ENCODE measurements at regions not wholly inside any gene's neighbourhood (a gene's known extent, or its start where the extent isn't known, plus 50 kb on each side); places are given as distances from the start of the nearest gene placed in this dataset.
"Not testable (repeated sequence)": the region's sequence is repeated elsewhere in the genome, so short reads cannot be mapped to it uniquely, and the experiment has no call there.

DNA sequence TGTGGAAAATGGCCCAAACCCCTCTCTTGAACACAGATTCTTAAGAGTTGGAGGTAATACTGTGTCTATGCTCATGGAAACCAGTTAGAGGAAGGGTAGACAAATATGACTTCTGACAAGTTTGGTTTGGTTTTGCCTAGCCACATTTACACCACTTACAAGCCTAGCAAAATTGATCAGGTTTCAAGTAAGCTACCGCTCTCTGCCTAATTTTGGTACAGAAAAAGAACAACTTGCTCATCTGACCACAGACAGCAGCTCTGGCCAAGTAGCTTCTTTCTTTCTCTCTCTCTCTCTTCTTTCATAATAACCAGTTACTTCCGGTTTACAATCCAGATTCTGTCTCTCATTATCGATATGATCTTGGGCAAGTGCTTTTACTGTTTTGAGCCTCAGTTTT lies 260.0 kb downstream of the GLUD2 start:
- DNase-seq, result no peak

DNA sequence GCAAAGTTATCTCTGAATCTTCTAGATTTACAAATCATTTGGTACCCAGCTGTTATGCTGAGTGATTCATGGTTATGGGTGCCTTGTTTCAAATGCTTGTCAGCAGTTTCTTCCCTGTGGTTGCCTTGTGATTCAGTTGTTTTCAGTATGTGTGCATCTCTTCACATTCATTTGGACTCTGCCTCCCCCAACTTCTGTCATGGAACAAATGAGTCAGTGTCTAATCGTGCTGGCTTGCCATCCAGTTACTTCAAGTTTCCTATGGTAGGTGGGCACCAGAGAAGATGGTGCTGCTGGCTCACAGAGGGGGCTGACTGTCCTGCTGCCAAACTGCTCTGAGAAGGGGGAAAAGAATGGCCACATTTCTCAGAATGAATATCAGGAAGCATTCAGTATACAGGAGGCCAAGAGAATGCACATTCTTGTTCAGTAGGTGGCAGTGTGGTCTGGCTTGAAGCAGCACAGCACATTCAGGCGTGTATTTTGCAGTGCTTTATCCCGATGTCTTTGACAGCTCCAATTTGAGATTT lies 260.9 kb downstream of the GLUD2 start:
- DNase-seq, result peak; percentile 16

DNA sequence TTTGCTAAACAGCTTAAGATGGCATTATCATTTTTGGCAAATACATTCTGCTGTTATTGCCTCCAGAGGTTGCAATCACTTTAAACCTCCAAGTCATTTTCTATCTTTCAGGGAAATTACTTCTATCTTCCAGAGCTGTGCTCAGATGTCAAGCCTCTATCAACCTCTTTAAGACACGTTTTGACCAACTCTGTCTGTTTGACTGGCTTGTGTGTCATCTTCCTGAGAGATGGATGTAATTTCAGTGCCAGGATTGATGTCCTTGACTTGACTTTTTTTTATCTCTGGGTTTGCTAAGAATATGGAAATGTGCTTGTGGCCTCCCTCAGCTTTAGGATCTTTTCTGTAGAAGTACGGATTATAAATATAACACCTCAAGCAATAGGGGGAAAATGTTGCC lies 263.4 kb downstream of the GLUD2 start:
- no peak for DNase-seq

DNA sequence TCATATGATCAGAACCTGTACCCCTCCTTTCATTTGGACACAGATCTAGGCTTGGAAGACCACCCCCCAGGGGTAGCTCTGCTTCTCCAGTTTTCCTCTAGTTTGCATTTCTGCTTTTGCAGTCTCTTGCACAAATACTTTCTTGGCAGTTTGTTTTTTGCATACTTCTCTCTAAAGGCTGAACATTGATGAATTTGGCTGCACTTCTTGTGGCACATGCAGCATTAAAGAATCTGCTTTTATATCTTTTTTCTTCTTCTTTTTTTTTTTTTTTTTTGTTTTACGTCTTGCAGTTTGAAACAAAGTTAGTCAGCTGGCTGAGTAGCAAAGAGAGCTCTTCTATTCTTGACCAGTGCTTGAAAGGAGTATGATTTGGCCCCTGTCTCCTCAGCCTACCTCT lies 273.0 kb downstream of the GLUD2 start:
- no peak for DNase-seq

DNA sequence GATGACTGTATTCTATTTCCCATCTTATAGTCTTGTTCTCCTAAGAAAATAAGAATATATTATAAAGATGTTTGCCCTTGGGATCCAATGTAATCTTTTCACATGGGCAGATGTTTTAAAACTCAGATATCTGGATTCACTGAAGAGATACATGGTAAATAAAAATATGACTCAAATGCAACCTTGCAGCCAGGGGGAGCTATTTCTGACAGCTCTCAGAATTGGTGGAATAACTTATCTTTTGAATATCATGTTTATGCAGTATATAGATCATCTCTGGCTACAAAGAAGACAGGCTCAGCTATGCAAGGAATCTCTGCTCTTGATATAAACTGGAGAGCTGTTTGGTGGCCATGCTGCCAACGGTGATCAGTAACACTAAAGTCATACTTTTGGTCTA lies 274.7 kb downstream of the GLUD2 start:
- no peak for DNase-seq

DNA sequence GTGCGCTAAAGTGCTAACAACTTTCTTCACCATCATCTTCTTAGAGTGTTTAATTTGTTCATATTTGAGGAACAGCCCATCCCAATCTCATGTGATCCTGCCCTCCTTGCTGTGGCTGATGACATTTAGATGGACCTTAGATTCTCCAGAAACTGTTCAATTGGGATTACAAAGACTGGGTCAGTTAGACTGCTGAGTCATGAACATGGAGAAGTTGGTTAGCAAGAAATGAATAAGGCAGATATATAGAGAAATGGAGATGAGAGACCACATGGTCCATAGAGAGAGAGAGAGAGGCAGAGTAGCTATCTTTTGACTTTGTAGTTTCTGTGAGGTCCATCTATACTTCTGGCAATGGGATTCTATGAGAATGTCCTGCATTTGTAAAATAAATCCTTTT lies 275.9 kb downstream of the GLUD2 start:
- DNase-seq, result no peak

DNA sequence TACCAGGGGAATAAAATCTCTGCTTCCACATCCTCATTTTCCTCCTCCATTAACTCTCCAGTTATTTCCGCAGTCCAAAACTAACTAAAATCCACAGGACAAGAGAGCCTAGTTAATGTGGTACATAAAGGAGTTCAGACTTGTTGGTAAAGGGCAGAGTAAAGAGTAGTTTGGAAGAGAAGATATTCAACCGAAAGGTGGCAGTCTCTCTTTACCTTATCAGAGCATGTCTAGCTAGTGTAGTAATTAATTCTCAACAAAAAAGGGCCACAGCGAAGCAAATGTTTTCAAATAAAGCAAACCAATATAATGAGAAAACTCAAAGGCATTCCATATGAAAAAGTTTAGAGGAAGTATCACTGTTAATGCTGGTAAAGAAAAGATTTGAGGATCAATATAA lies 286.5 kb downstream of the GLUD2 start:
- no peak for DNase-seq

DNA sequence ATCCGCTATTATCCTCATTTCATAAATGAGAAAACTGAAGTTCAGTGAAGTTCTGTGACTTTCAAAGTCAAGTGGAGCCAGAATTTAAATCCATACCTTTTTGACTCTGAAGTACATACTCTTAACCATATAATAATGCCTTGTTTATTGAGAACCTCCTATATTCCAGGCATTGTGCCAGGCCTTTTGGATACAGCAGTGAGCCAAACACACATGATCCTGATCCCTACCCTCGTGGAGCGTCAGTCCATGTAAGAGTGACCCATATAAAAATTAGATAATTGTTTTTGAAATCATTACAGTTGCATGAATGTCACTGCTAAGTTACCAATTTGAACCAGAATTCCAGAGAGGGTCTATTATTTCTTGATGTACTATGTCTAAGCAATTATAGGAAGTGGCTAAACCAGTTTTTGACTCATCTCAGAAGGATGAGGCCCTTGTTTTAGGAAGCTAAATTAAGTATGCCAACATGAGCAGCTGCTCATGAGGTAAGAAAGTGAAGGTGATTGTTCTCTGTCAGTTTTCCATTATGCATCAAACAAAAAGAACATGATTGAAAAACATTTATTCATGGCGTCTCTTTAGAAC lies 289.5 kb downstream of the GLUD2 start:
- no peak for DNase-seq

DNA sequence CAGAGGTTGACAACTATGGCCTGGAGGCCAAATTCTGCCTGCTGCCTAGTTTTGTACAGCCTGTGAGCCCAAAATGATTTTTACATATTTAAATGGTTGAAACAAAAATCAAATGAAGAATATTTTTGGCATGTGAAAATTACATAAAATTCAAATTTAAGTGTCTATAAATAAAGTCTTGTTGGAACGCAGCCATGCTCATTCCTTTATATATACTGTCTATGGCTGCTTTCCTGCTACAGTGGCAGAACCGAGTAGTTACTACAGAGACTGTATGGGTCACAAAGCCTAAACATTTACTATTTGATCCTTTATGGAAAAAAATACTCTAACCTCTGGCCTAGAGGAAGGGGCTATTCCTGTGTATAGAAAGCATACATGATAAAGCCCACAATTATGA lies 290.4 kb downstream of the GLUD2 start:
- no peak for DNase-seq

DNA sequence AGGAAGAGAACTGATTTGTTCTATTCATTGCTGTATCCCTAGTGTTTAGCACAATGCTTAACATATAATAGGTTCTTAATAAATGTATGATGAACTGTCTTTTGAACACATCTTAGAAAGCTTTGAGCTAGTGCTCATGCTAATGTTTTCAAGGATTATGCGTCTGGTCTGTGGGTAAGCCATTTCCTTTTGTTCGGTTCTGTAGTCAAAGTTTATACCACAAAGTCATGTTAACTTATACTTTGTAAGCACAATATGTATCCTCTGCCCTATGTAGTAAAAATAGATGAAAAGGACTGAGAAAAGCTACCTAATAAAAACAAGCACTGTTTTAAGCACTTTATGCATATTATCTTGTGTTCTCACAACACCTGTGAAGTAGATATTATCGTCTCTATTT lies 301.9 kb downstream of the GLUD2 start:
- no peak for DNase-seq

DNA sequence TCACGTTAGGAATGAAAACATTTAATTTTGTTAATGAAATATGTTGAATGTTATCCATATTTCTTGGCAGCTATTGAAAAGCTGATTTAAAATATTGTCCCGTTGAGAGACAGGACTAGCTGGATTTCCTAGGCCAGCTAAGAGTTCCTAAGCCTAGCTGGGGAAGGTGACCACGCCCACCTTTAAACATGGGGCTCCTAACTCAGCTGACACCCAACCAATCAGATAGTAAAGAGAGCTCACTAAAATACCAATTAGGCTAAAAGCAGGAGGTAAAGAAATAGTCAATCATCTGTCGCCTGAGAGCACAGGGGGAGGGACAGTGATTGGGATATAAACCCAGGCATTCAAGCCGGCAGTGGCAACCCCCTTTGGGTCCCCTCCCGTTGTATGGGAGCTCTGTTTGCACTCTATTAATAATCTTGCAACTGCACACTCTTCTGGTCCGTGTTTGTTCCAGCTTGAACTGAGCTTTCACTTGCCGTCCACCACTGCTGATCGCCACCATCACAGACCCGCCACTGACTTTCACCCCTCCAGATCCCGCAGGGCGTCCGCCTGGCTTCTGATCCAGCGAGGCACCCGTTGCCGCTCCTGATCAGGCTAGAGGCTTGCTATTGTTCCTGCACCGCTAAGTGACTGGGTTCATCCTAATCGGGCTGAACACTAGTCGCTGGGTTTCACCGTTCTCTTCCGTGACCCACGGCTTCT lies 308.9 kb downstream of the GLUD2 start:
- DNase-seq, result no peak

DNA sequence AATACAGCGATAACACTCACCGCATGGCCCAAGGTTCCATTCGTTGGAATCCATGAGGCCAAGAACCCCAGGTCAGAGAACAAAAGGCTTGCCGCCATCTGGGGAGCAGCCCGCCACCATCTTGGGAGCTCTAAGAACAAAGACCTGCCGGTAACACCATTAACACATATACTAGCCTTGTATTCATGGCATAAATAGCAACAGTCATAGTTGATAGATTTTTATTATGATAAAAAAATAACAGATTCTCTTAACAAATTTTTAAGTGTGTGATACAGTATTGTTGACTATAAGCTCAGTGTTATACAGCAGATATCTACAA lies 309.4 kb downstream of the GLUD2 start:
- no peak for DNase-seq

DNA sequence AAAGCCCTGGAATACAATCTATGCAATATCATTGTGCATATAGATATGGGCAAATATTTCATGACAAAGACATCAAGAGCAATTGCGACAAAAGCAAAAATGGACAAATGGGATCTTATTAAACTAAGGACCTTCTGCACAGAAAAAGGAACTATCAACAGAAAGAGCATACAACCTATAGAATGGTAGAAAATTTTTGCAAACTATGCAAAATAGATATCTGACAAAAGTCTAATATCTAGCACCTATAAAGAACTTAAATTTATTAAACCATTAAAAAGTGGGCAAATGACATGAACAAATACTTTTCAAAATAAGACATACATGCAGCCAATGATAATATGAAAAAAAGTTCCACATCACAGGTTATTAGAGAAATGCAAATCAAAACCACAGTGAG lies 312.9 kb downstream of the GLUD2 start:
- no peak for DNase-seq

DNA sequence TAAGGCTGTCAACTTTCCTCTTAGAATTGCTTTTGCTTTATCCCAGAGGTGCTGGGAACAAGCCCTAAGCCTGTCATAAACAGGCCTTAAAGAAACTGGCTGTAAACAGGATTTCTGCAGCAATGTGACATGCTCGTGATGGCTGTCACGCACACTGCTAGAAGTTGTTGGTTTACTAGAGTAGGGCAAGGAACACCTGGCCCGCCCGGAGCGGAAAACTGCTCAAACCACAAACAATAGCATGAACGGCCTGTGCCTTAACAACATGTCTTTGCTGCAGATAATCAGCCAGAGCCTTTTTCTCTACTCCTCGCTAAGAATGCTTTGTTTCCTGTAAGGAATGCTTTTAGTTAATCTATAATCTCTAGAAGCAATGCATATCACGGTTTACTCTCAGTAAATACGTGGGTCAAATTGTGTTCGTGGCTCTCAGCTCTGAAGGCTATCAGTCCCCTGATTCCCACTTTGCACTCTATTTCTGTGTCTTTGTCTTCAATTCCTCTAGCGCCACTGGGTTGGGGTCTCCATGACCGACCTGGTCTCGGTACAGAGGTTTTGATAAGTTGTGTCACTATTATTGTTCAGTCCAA lies 318.3 kb downstream of the GLUD2 start:
- DNase-seq, result no peak

DNA sequence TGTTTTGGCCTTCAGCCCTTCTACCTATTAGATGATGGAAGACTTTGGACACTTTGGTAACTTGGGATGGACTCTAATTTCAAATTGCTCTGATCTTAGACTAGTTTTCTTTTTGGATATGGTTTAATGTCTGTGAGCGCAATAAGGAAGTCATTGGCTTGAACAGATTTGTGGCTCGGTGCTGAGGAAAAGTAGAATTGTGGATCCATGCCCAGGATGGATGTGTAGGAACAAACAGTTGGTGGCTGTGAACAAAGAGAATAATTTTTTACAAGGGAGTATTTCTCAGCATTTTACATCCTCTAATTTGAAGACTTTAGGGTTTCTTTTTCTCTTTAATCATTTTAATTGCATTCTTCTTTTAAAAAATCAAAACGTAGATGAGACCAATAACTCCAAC lies 327.1 kb downstream of the GLUD2 start:
- DNase-seq, result no peak

DNA sequence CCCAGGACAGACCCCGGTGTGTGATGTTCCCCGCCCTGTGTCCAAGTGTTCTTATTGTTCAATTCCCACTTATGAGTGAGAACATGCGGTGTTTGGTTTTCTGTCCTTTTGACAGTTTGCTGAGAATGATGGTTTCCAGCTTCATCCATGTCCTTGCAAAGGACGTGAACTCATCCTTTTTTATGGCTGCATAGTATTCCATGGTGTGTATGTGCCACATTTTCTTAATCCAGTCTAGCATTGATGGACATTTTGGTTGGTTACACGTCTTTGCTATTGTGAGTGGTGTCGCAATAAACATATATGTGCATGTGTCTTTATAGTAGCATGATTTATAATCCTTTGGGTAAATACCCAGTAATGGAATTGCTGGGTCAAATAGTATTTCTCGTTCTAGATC lies 334.5 kb downstream of the GLUD2 start:
- not testable (repeated sequence) for DNase-seq

DNA sequence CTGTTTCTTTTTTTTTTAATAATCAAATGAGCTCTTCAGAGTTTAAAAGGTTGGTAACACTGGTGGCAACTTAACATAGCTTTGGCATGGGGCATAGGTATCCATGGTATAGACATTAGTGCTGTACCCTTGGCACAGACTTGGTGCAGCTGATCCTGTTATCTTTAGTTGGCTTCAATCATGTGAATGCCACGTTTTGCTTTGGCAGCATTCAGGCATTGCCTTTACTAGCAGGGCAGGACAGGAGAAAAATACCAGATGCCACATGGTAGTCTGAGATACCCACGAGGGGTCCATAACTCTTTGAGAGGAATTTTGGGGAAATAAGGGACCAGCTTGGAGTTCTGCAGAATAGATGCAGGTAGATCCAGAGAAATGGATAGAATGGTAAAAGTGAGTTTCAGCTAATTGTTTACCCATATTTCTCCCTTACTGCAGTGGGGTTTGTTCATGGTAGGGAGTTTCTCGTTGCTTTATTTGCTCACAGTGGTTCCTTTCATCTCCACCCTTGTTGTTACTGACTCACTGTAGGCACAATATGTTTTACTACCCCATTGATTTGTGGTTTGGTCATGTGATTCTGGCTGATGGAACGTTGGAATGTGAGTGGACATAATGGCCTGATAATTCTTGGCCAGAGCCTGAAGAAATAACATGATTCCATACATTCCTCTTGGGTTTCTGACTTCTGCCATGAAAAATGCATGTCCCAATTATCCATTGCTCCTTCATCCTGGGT lies 342.7 kb downstream of the GLUD2 start:
- no peak for DNase-seq

DNA sequence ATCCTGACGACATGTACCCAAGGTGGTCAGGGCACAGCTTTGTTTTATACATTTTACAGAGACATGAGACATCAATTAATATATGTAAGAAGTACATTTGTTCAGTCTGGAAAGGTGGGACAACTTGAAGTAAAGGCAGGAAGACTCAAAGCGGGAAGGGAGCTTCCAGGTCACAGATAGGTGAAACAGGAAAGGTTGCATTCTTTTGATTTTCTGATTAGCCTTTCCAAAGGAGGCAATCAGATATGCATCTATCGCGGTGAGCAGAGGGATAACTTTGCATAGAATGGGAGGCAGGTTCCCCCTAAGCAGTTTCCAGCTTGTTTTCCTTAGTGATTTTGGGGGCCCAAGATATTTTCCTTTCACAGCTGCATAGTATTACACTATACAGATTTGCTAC lies 358.4 kb downstream of the GLUD2 start:
- no peak for DNase-seq

DNA sequence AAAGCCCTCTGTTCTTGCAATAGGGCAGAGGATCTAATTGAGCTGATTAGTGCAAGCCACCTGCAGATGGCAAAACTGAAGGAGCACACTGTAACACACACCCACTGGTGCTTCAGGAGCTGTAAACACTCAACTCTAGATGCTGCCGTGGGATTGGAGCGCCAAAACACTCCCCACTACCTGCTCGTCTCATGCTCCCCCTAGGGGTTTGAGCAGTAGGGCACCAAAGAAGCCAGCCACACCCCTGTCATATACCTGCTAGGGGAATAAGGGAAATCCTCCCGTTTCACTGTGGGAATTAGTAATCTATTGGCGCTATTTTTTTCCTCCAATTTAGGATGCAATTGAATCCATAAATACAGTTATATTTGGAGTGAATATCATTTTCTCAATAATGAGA lies 360.2 kb downstream of the GLUD2 start:
- DNase-seq, result no peak

DNA sequence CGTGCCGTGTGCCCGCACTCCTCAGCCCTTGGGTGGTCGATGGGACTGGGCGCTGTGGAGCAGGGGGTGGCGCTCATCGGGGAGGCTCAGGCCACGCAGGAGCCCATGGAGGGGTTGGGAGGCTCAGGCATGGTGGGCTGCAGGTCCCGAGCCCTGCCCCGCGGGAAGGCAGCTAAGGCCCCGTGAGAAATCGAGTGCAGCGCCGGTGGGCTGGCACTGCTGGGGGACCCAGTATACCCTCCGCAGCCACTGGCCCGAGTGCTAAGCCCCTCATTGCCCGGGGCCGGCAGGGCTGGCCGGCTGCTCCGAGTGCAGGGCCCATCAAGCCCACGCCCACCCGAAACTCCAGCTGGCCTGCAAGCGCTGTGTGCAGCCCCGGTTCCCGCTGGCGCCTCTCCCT lies 384.1 kb downstream of the GLUD2 start:
- DNase-seq, result not testable (repeated sequence)

DNA sequence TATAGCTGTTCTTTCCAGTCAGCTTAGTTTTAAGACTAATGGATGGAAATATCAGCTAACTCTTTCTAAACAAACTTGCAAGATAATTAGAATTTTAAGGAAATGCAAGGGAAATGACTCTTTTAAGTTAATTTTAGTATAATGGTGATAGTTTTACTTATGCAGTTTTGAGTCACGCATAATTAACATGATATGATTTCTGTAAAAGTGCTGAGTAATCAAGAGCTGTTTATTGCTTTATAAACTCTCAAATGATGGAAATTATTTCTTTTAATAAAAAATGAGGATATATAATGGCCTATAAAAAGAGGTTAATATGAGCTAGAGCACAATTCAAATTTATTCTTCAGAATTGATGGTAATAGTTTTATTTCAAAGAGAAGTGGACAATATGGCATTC lies 385.9 kb downstream of the GLUD2 start:
- DNase-seq, result no peak

DNA sequence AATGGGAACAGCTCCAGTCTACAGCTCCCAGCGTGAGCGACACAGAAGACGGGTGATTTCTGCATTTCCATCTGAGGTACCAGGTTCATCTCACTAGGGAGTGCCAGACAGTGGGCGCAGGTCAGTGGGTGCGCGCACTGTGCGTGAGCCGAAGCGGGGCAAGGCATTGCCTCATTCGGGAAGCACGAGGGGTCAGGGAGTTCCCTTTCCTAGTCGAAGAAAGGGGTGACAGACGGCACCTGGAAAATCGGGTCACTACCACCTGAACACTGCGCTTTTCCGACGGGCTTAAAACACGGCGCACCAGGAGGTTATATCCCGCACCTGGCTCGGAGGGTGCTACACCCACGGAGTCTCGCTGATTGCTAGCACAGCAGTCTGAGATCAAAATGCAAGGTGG lies 390.3 kb downstream of the GLUD2 start:
- not testable (repeated sequence) for DNase-seq

DNA sequence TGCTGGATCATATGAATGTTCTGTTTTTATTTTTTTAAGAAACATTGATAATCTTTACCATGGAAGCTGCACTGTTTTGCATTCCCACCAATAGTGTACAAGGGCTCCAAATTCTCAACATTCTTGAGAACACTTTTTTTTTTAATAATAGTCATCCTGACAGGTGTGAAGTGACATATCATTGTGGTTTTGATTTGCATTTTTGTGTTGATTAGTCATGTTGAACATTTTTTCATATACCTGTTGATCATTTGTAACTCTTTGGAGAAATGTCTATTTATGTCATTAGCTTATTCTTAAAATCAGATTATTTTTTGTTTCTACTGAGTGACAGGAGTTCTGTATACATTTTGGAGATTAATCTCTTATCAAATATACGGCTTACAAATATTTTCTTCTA lies 408.5 kb downstream of the GLUD2 start:
- no peak for DNase-seq

DNA sequence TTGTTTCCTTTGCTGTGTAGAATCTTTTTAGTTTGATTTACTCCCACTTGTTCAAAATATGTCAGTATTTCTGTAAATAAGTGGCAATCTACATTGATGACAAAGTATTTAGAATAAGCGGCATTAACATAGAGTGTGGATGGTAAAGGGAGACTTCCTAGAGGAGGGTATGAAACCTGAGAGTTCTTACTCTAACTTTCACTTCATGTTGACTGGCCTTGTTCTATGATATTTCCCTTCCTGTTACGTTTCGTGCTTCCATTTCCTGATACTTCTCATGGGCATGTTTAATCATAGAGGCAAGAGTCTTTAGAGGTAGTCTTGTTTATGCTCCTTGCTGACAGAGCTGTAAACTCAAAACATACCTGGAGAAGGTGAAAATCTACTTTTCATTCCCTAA lies 408.9 kb downstream of the GLUD2 start:
- no peak for DNase-seq
